Liver (tissue), 3 donors: ENCODE measurements at regions not wholly inside any gene's neighbourhood (a gene's known extent, or its start where the extent isn't known, plus 50 kb on each side); places are given as distances from the start of the nearest gene placed in this dataset.

Experiments
- ATF3 ChIP-seq: IDR thresholded peaks from 2 replicates; pipeline ENCODE4 v1.6.1; 2016; ENCODE audit warnings: antibody characterized with exemption
- CTCF ChIP-seq: fragments of 150-350 bp; IDR thresholded peaks from 2 replicates; pipeline ENCODE4 v1.5.1; 2017; ENCODE audit warnings: improper control_type of control experiment, low read depth, low read length; ENCODE audit not compliant: missing input control
- FOXA1 ChIP-seq: IDR thresholded peaks from 2 replicates; pipeline ENCODE4 v1.6.1; 2016; ENCODE audit warnings: antibody characterized with exemption
- HNF4A ChIP-seq, 2 donors: conservative IDR thresholded peaks; 2 replicates each; pipeline ENCODE4 v1.6.1; 2016; ENCODE audit warnings: antibody characterized with exemption in 2 of 2, mild to moderate bottlenecking in 2 of 2
- JUND ChIP-seq, 2 donors: IDR thresholded peaks; 2 replicates each; pipeline ENCODE4 v1.6.1; 2016; ENCODE audit warnings: antibody characterized with exemption in 2 of 2
- RAD21 ChIP-seq, 2 donors: IDR thresholded peaks; 2 replicates each; pipeline ENCODE4 v1.6.1; 2016; ENCODE audit warnings: antibody characterized with exemption in 2 of 2, mild to moderate bottlenecking in 2 of 2
- REST ChIP-seq: IDR thresholded peaks from 2 replicates; pipeline ENCODE4 v1.6.1; 2016; ENCODE audit warnings: antibody characterized with exemption, mild to moderate bottlenecking
- RXRA ChIP-seq, 2 donors: IDR thresholded peaks; 2 replicates each; pipeline ENCODE4 v1.6.1; 2017 to 2018; ENCODE audit warnings: antibody characterized with exemption in 2 of 2, mild to moderate bottlenecking in 1 of 2
- SP1 ChIP-seq: IDR thresholded peaks from 2 replicates; pipeline ENCODE4 v1.6.1; 2018; ENCODE audit warnings: antibody characterized with exemption, mild to moderate bottlenecking
- YY1 ChIP-seq: IDR thresholded peaks from 2 replicates; pipeline ENCODE4 v1.6.1; 2016; ENCODE audit warnings: antibody characterized with exemption, mild to moderate bottlenecking
- ZBTB33 ChIP-seq: IDR thresholded peaks from 2 replicates; pipeline ENCODE4 v1.6.1; 2016; ENCODE audit warnings: antibody characterized with exemption
- donor health status: healthy.
- donor health status: healthy.

GRCh38 chr2:66995636-66996035 is 401.5 kb upstream of the ETAA1 start:
- no peak for TF ChIP-seq CTCF
- TF ChIP-seq HNF4A (conservative IDR thresholded peaks at IDR 0.05): no peak
- no peak for TF ChIP-seq REST
- no peak for TF ChIP-seq YY1
- no peak for TF ChIP-seq RAD21 (IDR thresholded peaks at IDR 0.05)
- no peak for TF ChIP-seq JUND (IDR thresholded peaks at IDR 0.05)
- no peak for TF ChIP-seq SP1
- TF ChIP-seq ATF3: no peak
- TF ChIP-seq RXRA (IDR thresholded peaks at IDR 0.05): no peak
- TF ChIP-seq FOXA1: no peak
- TF ChIP-seq ZBTB33: no peak
